K562 (cell line): ENCODE measurements at regions not wholly inside any gene's neighbourhood (a gene's known extent, or its start where the extent isn't known, plus 50 kb on each side); places are given as distances from the start of the nearest gene placed in this dataset.

Source experiments
- ATAC-seq: fragments of 200-7000 bp; cut with Tn5 transposase; 3 replicates; pipeline ENCODE4 v1.9.1; 2020; ENCODE audit warnings: moderate library complexity
- BruUV-seq: library from RNA; stranded (reverse); fragments of 400-500 nt; replicated peaks from 2 replicates; lab custom pipeline; 2021; lab: Mats Ljungman, UMichigan
- CTCF ChIA-PET: fragments of 300-600 bp; formaldehyde crosslinking; extraction: SDS; loops from one replicate; lab custom pipeline; 2021; ENCODE audit warnings: low intra/inter-chr PET ratio; lab: Yijun Ruan, JAX
- POLR2A ChIA-PET: fragments of 300-600, 350-650 bp; sonication (Branson Sonifier 250); formaldehyde crosslinking; extraction: SDS; loops from one replicate; lab custom pipeline; 2021; ENCODE audit warnings: antibody characterized with exemption, inconsistent platforms; lab: Yijun Ruan, JAX
- DNase-seq, 4 experiments: peaks; one replicate each; pipeline versions ENCODE4 v3.0.0 to v3.0.0-alpha.2; 2011 to 2018; ENCODE audit warnings: low spot score in 3 of 4, mixed read lengths in 3 of 4; ENCODE audit errors: extremely low read depth in 1 of 4
- FAIRE-seq: peaks from 2 replicates; lab custom pipeline; 2011; peaks lifted over from hg19 to GRCh38; lab: Jason Lieb, UNC
- H2AFZ ChIP-seq: 2 replicates; pipeline ENCODE4 v1.6.0; 2011; ENCODE audit warnings: low read depth, low read length, control low read depth, inconsistent platforms
- H3K27ac ChIP-seq: fragments of 200-600 bp; 3 replicates; pipeline ENCODE4 v1.8.0; 2011; ENCODE audit warnings: low read depth, mild to moderate bottlenecking, control low read depth, inconsistent platforms, low read length, moderate library complexity, mixed read lengths; ENCODE audit errors: extremely low read depth
- H3K27me3 ChIP-seq, 2 experiments: fragments of 300-600 bp in 1 of 2; 2 replicates in 1 of 2; 3 replicates in 1 of 2; pipeline versions ENCODE4 v1.6.0 to v1.8.0; 2011; ENCODE audit warnings: inconsistent platforms in 2 of 2, low read length in 2 of 2, mild to moderate bottlenecking in 1 of 2, mixed read lengths in 1 of 2, moderate library complexity in 1 of 2; ENCODE audit not compliant: control insufficient read depth in 2 of 2, insufficient read depth in 2 of 2
- H3K36me3 ChIP-seq: fragments of 300-600 bp; 3 replicates; pipeline ENCODE4 v1.8.0; 2011; ENCODE audit warnings: mild to moderate bottlenecking, low read length, inconsistent platforms; ENCODE audit not compliant: control insufficient read depth, insufficient read depth
- H3K4me1 ChIP-seq, 2 experiments: fragments of 200-600 bp in 1 of 2; replicated peaks in 1 of 2; 2 replicates in 1 of 2; 3 replicates in 1 of 2; pipeline versions ENCODE4 v1.5.1 to v1.8.0; 2011; ENCODE audit warnings: inconsistent platforms in 2 of 2, low read length in 2 of 2, mild to moderate bottlenecking in 1 of 2, mixed read lengths in 1 of 2, moderate library complexity in 1 of 2; ENCODE audit not compliant: control insufficient read depth in 2 of 2, insufficient read depth in 2 of 2
- H3K4me2 ChIP-seq: 2 replicates; pipeline ENCODE4 v1.6.1; 2011; ENCODE audit warnings: low read length, control low read depth, inconsistent platforms, mixed read lengths; ENCODE audit not compliant: insufficient read depth
- H3K4me3 ChIP-seq: fragments of 200-600 bp; sonication (generic), shearing (Covaris generic); 2 replicates; pipeline ENCODE4 v1.5.1; 2016; ENCODE audit warnings: control low read depth, inconsistent platforms
- H3K79me2 ChIP-seq: fragments of 200-600 bp; 3 replicates; pipeline ENCODE4 v1.8.0; 2011; ENCODE audit warnings: low read length, inconsistent platforms; ENCODE audit not compliant: control insufficient read depth, insufficient read depth
- H3K9ac ChIP-seq, 2 experiments: 2 replicates each; pipeline versions ENCODE4 v1.6.0 to v1.6.1; 2011; ENCODE audit warnings: low read depth in 2 of 2, low read length in 2 of 2, control low read depth in 1 of 2, inconsistent platforms in 1 of 2, mild to moderate bottlenecking in 1 of 2, mixed read lengths in 1 of 2; ENCODE audit not compliant: insufficient read depth in 1 of 2
- H3K9me1 ChIP-seq: one replicate; pipeline ENCODE4 v1.6.0; 2011; ENCODE audit warnings: inconsistent platforms, mild to moderate bottlenecking, low read length, moderate library complexity; ENCODE audit not compliant: control insufficient read depth, insufficient read depth
- H3K9me3 ChIP-seq: replicated peaks from 2 replicates; pipeline ENCODE4 v1.5.1; 2011; ENCODE audit warnings: low read depth, low read length, inconsistent platforms; ENCODE audit not compliant: control insufficient read depth, insufficient read depth
- H4K20me1 ChIP-seq: replicated peaks from 2 replicates; pipeline ENCODE4 v1.6.1; 2011; ENCODE audit warnings: low read length, inconsistent platforms, mixed read lengths; ENCODE audit not compliant: control insufficient read depth, insufficient read depth
- ARID3B ChIP-seq: fragments of 250-450 bp; sonication (Bioruptor Pico); IDR thresholded peaks from 2 replicates; pipeline ENCODE4 v1.4.0; 2020; ENCODE audit warnings: borderline replicate concordance
- BACH1 ChIP-seq: fragments of 200-800 bp; sonication (Bioruptor generic); IDR thresholded peaks from 2 replicates; pipeline ENCODE4 v1.6.1; 2016; ENCODE audit warnings: missing genetic modification characterization, missing compliant biosample characterization
- CTCFL ChIP-seq: IDR thresholded peaks from 2 replicates; pipeline ENCODE4 v1.6.1; 2011; ENCODE audit warnings: borderline replicate concordance, low read depth, mild to moderate bottlenecking, moderate library complexity, low read length; ENCODE audit not compliant: insufficient read depth, poor library complexity, severe bottlenecking
- CUX1 ChIP-seq: fragments of 200-800 bp; sonication (Bioruptor generic); IDR thresholded peaks from 2 replicates; pipeline ENCODE4 v1.6.1; 2016; ENCODE audit warnings: missing genetic modification characterization, missing compliant biosample characterization
- NFE2L1 ChIP-seq: fragments of 450-650 bp; IDR thresholded peaks from 2 replicates; pipeline ENCODE4 v1.6.1; 2016; ENCODE audit warnings: missing genetic modification characterization, low read depth, mild to moderate bottlenecking, missing compliant biosample characterization, moderate library complexity, borderline replicate concordance
- PHB ChIP-seq: fragments of 250-450 bp; sonication (Bioruptor Pico); IDR thresholded peaks from 2 replicates; pipeline ENCODE4 v1.5.0; 2021
- RNF219 ChIP-seq: fragments of 250-450 bp; sonication (Bioruptor Pico); IDR thresholded peaks from 2 replicates; pipeline ENCODE4 v1.5.0; 2022; ENCODE audit warnings: mild to moderate bottlenecking
- SAP30 ChIP-seq: fragments of 200-600 bp; sonication (generic); IDR thresholded peaks from 2 replicates; pipeline ENCODE4 v1.6.1; 2012; ENCODE audit warnings: borderline replicate concordance, low read depth, mild to moderate bottlenecking, moderate library complexity, low read length, control low read depth, inconsistent platforms; ENCODE audit not compliant: insufficient read depth, poor library complexity, severe bottlenecking
- ZNF511 ChIP-seq: sonication (generic); formaldehyde crosslinking; IDR thresholded peaks from 2 replicates; pipeline ENCODE4 v1.8.0; 2022; ENCODE audit warnings: mild to moderate bottlenecking, missing genetic modification reagents
- ZNF644 ChIP-seq: fragments of 200-800 bp; sonication (Bioruptor generic); IDR thresholded peaks from 2 replicates; pipeline ENCODE4 v1.6.1; 2016; ENCODE audit warnings: low read depth, missing genetic modification characterization, missing compliant biosample characterization
- WGBS: fragments of 100-300 bp; shearing (Covaris generic); methylation state at CpG from one replicate; pipeline ENCODE4 v1.1.6; 2016; ENCODE audit warnings: low coverage, mixed read lengths; ENCODE audit not compliant: insufficient coverage; ENCODE audit errors: missing lambda C conversion rate; 5-methylcytosine and 5-hydroxymethylcytosine counted together
- in situ Hi-C: fragments of 300-500 bp; cut with MboI; formaldehyde crosslinking; loops from 4 replicates; pipeline ENCODE4 v1.15.0; 2018; ENCODE audit warnings: inconsistent platforms, mixed read lengths
- intact Hi-C: fragments of 100-400 bp; cut with micrococcal nuclease; formaldehyde crosslinking; loops from 2 replicates; pipeline ENCODE4 v1.14.2; 2022

- no TSS peak for BruUV-seq
- Histone ChIP-seq H3K27me3 (no peaks in the 10 kb centered on the region), H3K4me1 (no peaks in the 10 kb centered on the region), H3K4me2 (no peak overlapping the region), H3K9me1 (no peaks in the 10 kb centered on the region), H3K79me2 (no peaks in the 10 kb centered on the region), H4K20me1 (no peaks in the 10 kb centered on the region), H3K27ac (no peak overlapping the region), H2AFZ (no peak overlapping the region), H3K9ac (no peak overlapping the region), H3K9me3 (no peaks in the 10 kb centered on the region), H3K36me3 (no peaks in the 10 kb centered on the region), H3K4me3 (no peak overlapping the region)
- in situ Hi-C loops (no loop called here), intact Hi-C loops (no loop called here)
- no CpG with 5 or more reads among the region's 5 CpGs for WGBS
- no peak for DNase-seq
- no peak for FAIRE-seq
- ChIA-PET POLR2A (no interaction called here), CTCF (no interaction called here)
- ATAC-seq = no peak
- TF ChIP-seq NFE2L1 (no peak), CUX1 (CRISPR knock-in tag) (no peak), SAP30 (no peak), ZNF511 (no peak), ZNF644 (tag) (no peak), RNF219 (CRISPR knock-in tag) (no peak), BACH1 (no peak), ARID3B (no peak), PHB (no peak), CTCFL (no peak)
Observed at GRCh38 chr9:25212361-25212760, 465.9 kb downstream of the TUSC1 start.
